GM23338 (cell line): ENCODE measurements at regions not wholly inside any gene's neighbourhood (a gene's known extent, or its start where the extent isn't known, plus 50 kb on each side); places are given as distances from the start of the nearest gene placed in this dataset.

Experiments
- CREB1 ChIP-seq: fragments of 250-450 bp; sonication (Bioruptor Pico); IDR thresholded peaks from 2 replicates; pipeline ENCODE4 v1.5.0; 2020; ENCODE audit warnings: low read depth, mild to moderate bottlenecking, moderate library complexity
- EZH2phosphoT487 ChIP-seq: fragments of 200-600 bp; sonication (generic); IDR thresholded peaks from one replicate; pipeline ENCODE4 v1.8.1; 2018; ENCODE audit warnings: antibody characterized with exemption; ENCODE audit not compliant: unreplicated experiment
- JUNB ChIP-seq: IDR thresholded peaks from one replicate; pipeline ENCODE4 v1.6.1; 2016; ENCODE audit warnings: antibody characterized with exemption; ENCODE audit not compliant: unreplicated experiment
- POLR2AphosphoS5 ChIP-seq: IDR thresholded peaks from 2 replicates; pipeline ENCODE4 v1.6.1; 2016; ENCODE audit warnings: antibody characterized with exemption, low read depth
- ZNF114 ChIP-seq: fragments of 250-450 bp; sonication (Bioruptor Pico); IDR thresholded peaks from 2 replicates; pipeline ENCODE4 v1.5.0; 2020; ENCODE audit warnings: mild to moderate bottlenecking, moderate library complexity
- ZNF331 ChIP-seq: fragments of 250-450 bp; sonication (Bioruptor Pico); IDR thresholded peaks from 2 replicates; pipeline ENCODE4 v1.5.0; 2020; ENCODE audit warnings: low read depth, mild to moderate bottlenecking, moderate library complexity
- TF ChIP-seq, protein P1 (sequence below), 2 experiments: fragments of 200-600 bp in 1 of 2; sonication (generic) in 1 of 2; conservative IDR thresholded peaks; 2 replicates each; pipeline versions ENCODE4 v1.5.1 to v1.6.1; 2016 to 2017; ENCODE audit warnings: antibody characterized with exemption in 2 of 2, low read depth in 2 of 2, mild to moderate bottlenecking in 2 of 2, moderate library complexity in 1 of 2

DNA sequence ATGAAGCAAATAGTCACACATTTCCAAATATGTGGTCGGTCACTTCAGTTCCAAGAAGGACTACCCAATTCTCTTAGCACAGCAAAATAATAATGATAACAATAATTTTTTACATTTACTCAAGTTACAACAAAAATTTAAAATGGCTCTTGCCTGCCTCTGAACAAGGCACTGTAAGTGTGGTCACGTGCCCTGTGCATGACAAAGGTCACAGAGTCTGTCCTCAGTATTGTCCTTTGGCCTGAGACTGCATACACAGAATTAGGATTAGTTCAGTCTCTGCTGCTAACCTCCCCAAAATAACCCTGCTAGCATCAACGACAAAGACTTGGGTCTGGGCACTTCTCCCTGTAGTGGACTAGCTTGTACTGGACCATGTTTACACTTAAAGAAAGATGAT lies 297.1 kb upstream of the DUSP10 start:
- TF ChIP-seq, protein P1, sequence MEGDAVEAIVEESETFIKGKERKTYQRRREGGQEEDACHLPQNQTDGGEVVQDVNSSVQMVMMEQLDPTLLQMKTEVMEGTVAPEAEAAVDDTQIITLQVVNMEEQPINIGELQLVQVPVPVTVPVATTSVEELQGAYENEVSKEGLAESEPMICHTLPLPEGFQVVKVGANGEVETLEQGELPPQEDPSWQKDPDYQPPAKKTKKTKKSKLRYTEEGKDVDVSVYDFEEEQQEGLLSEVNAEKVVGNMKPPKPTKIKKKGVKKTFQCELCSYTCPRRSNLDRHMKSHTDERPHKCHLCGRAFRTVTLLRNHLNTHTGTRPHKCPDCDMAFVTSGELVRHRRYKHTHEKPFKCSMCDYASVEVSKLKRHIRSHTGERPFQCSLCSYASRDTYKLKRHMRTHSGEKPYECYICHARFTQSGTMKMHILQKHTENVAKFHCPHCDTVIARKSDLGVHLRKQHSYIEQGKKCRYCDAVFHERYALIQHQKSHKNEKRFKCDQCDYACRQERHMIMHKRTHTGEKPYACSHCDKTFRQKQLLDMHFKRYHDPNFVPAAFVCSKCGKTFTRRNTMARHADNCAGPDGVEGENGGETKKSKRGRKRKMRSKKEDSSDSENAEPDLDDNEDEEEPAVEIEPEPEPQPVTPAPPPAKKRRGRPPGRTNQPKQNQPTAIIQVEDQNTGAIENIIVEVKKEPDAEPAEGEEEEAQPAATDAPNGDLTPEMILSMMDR (conservative IDR thresholded peaks at IDR 0.05; ENCODE audit: low read depth in 2 of 2): no peak
- no peak for TF ChIP-seq POLR2AphosphoS5
- TF ChIP-seq CREB1 (CRISPR knock-in tag): no peak
- TF ChIP-seq EZH2phosphoT487: no peak
- TF ChIP-seq JUNB: no peak
- TF ChIP-seq ZNF331: no peak
- no peak for TF ChIP-seq ZNF114 (CRISPR knock-in tag)
